Uterus (tissue), 3 donors: ENCODE measurements at regions not wholly inside any gene's neighbourhood (a gene's known extent, or its start where the extent isn't known, plus 50 kb on each side); places are given as distances from the start of the nearest gene placed in this dataset.
"Not testable (repeated sequence)": the region's sequence is repeated elsewhere in the genome, so short reads cannot be mapped to it uniquely, and the experiment has no call there.

Experiments used
- DNase-seq, 2 donors: peaks; one replicate each; pipeline ENCODE4 v3.0.0-alpha.2; 2019 to 2020
- H3K27ac ChIP-seq, 2 donors: fragments of 200-600 bp; sonication (generic); 1 replicate in 1 of 2; 2 replicates in 1 of 2; pipeline ENCODE4 v1.5.1; 2016 to 2018
- H3K27me3 ChIP-seq, 2 donors: fragments of 200-600 bp; sonication (generic); one replicate each; pipeline ENCODE4 v1.5.1; 2018 to 2019; ENCODE audit warnings: control low read depth in 1 of 2
- H3K36me3 ChIP-seq, 2 donors: fragments of 200-600 bp; sonication (generic); one replicate each; pipeline ENCODE4 v1.5.1; 2019; ENCODE audit warnings: control low read depth in 1 of 2
- H3K4me1 ChIP-seq, 2 donors: fragments of 200-600 bp; sonication (generic); one replicate each; pipeline ENCODE4 v1.5.1; 2018 to 2019; ENCODE audit warnings: control low read depth in 1 of 2
- H3K4me3 ChIP-seq, 2 donors: fragments of 200-600 bp; sonication (generic); 1 replicate in 1 of 2; 2 replicates in 1 of 2; pipeline ENCODE4 v1.5.1; 2018 to 2019; ENCODE audit warnings: mild to moderate bottlenecking in 1 of 2
- H3K9me3 ChIP-seq, 2 donors: fragments of 200-600 bp; sonication (generic); one replicate each; pipeline ENCODE4 v1.5.1; 2019; ENCODE audit warnings: control low read depth in 1 of 2
- CTCF ChIP-seq, 4 experiments: fragments of 200-600 bp in 2 of 4; fragments of 450-650 bp in 2 of 4; sonication (generic) in 2 of 4; IDR thresholded peaks; one replicate each; pipeline ENCODE4 v1.5.1; 2016 to 2019; ENCODE audit warnings: antibody characterized with exemption in 4 of 4, mild to moderate bottlenecking in 2 of 4, moderate library complexity in 1 of 4
- POLR2A ChIP-seq, 2 donors: fragments of 450-650 bp; IDR thresholded peaks; one replicate each; pipeline ENCODE4 v1.6.1; 2016; ENCODE audit warnings: antibody characterized with exemption in 2 of 2, mild to moderate bottlenecking in 1 of 2, moderate library complexity in 1 of 2
- intact Hi-C: fragments of 100-400 bp; cut with DNase I; formaldehyde crosslinking; loops from one replicate; pipeline ENCODE4 v1.15.1; 2023; ENCODE audit warnings: low total_unique reads
- donor health status: DM: yes; HTN: yes; CAD: no.

- Histone ChIP-seq H3K4me3 (no peak overlapping the region), H3K36me3 (no peaks in the 10 kb centered on the region), H3K27me3 (no peaks in the 10 kb centered on the region), H3K9me3 (no peaks in the 10 kb centered on the region), H3K4me1 (no peaks in the 10 kb centered on the region), H3K27ac (peak overlapping the region; percentile 84 to 90)
- TF ChIP-seq CTCF (IDR thresholded peaks at IDR 0.05) (no peak), POLR2A (IDR thresholded peaks at IDR 0.05) (no peak)
- intact Hi-C loops = no loop called here
- no peak for DNase-seq
Observed at GRCh38 chr6:14477559-14477958, 360.0 kb downstream of the CD83 start.

GRCh38 chr6:14478381-14479225, 361.0 kb downstream of the CD83 start:
- TF ChIP-seq CTCF (IDR thresholded peaks at IDR 0.05) (no peak), POLR2A (IDR thresholded peaks at IDR 0.05) (no peak)
- DNase-seq = peak in 1 of 2 donors; percentile 33
- H3K27ac ChIP-seq = peak overlapping the region; percentile 84 to 90
- no peaks in the 10 kb centered on the region for H3K27me3 ChIP-seq
- no peak overlapping the region for H3K4me3 ChIP-seq
- intact Hi-C loops = no loop called here
- H3K9me3 ChIP-seq = no peaks in the 10 kb centered on the region
- no peaks in the 10 kb centered on the region for H3K4me1 ChIP-seq
- H3K36me3 ChIP-seq = no peaks in the 10 kb centered on the region

GRCh38 chr6:14481946-14482345, 364.4 kb downstream of the CD83 start:
- H3K9me3 ChIP-seq, DNase-seq, H3K27me3 ChIP-seq, H3K4me1 ChIP-seq, H3K36me3 ChIP-seq, H3K4me3 ChIP-seq, H3K27ac ChIP-seq, intact Hi-C loops: not testable (repeated sequence)

- H3K9me3 ChIP-seq = no peaks in the 10 kb centered on the region
- intact Hi-C loops = no loop called here
- no peaks in the 10 kb centered on the region for H3K4me1 ChIP-seq
- no peak overlapping the region for H3K4me3 ChIP-seq
- H3K27ac ChIP-seq = no peak overlapping the region
- TF ChIP-seq POLR2A (IDR thresholded peaks at IDR 0.05) = no peak
- no peak for TF ChIP-seq CTCF (IDR thresholded peaks at IDR 0.05)
- H3K36me3 ChIP-seq = no peaks in the 10 kb centered on the region
- DNase-seq = no peak
- H3K27me3 ChIP-seq = no peaks in the 10 kb centered on the region
Observed at GRCh38 chr6:14487625-14488024, 370.1 kb downstream of the CD83 start.

GRCh38 chr6:14488180-14488579, 370.6 kb downstream of the CD83 start:
- no peak for DNase-seq
- Histone ChIP-seq H3K36me3 (no peaks in the 10 kb centered on the region), H3K27me3 (no peaks in the 10 kb centered on the region), H3K4me3 (no peak overlapping the region), H3K27ac (no peak overlapping the region), H3K9me3 (no peaks in the 10 kb centered on the region), H3K4me1 (no peaks in the 10 kb centered on the region)
- no peak for TF ChIP-seq POLR2A (IDR thresholded peaks at IDR 0.05)
- TF ChIP-seq CTCF (IDR thresholded peaks at IDR 0.05) = no peak
- intact Hi-C loops = no loop called here
